GM19099 (cell line): ENCODE measurements at regions not wholly inside any gene's neighbourhood (a gene's known extent, or its start where the extent isn't known, plus 50 kb on each side); places are given as distances from the start of the nearest gene placed in this dataset.

Source experiments
- POLR2A ChIP-seq: IDR thresholded peaks from 3 replicates; pipeline ENCODE4 v1.6.1; 2011; ENCODE audit warnings: low read depth; ENCODE audit not compliant: insufficient read length; ENCODE audit errors: extremely low read depth

- TF ChIP-seq POLR2A, result no peak
These were observed 96.3 kb upstream of the NAV3 start for GRCh38 chr12:77734214-77734883.

DNA sequence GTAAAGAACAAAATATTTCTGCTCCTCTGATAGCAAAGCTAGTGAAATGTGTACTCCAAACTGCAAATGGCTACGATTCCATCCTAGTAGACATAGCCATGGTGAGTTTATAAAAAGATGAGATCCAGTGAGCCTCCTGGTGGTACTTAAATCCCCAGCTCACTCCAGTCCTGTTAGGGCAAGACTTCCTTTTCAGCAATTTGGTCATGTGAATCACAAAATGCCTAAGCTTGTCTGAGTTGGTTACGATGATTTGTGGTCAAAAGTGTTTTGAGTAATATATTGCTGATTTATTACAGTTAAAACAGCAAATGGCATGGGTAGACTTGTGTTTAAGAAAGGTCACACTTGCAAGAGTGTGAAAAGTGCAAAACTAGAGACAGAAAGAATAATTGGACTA lies 102.7 kb upstream of the NAV3 start:
- no peak for TF ChIP-seq POLR2A

- TF ChIP-seq POLR2A, result no peak
These were observed 103.2 kb upstream of the NAV3 start for GRCh38 chr12:77727442-77728001.

DNA sequence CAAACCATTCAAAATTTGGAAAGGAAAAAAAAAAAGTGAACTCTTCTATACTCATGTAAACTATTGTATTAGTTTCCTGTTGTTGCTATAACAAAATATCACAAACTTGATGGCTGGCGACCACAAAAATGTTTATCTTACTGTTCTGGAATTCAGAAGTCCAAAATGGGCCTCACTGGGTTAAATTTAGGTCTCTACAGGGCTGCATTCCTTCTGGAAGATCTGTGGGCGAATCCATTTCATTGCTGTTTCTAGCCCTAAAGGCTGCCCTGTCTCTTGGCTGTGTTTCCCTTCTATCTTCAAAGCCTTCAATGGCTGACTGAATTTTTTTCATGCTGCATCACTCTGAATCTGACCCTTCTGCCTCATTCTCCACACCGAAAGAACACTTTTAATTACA lies 105.1 kb upstream of the NAV3 start:
- TF ChIP-seq POLR2A, result no peak

DNA sequence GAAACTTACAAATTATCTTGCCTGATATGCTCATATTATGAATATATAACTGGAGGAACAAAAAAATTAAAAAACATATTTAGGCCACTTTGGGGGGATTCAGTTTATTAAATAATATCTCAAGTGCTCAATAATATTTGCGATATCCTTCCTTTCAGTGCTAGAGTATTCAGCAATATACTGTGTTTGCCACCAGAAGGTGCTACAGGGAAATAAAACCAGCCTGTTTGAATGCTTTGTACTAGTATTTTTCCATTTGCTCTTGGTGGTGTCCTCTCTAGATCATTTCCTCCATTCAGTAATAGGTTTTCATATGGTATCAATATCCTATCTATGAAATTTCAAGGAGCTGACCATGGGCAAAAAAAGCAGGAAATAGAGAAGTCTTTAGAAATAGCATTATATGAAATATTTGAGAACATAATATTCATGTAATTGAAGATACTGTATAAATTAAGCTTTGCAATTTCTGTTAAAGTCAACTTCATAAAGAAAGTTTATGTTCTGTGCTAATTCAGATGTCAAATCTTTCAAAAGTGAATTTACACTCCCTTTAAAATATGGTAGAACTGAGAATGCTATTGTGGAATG lies 106.2 kb upstream of the NAV3 start:
- no peak for TF ChIP-seq POLR2A

DNA sequence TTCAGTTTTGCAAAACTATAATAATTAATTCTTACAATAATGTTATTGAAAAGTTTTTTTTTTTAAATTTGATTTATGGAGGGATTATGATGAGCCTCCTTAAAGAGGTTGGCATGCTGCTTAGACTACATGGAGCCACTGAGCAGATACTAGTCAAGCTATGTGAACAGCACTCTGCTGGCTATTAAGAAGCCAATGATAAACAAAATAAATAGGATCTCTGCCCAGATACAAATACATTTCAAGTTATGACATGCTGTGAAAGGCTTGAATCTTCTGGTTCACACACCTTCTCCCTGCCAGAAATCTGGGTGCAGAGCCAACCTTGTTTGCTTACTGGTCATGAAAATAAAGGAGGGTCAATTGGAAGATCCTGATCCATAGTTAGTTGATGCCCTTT lies 107.4 kb upstream of the NAV3 start:
- no peak for TF ChIP-seq POLR2A

GRCh38 chr12:77722536-77722935 lies 108.2 kb upstream of the NAV3 start:
- no peak for TF ChIP-seq POLR2A

DNA sequence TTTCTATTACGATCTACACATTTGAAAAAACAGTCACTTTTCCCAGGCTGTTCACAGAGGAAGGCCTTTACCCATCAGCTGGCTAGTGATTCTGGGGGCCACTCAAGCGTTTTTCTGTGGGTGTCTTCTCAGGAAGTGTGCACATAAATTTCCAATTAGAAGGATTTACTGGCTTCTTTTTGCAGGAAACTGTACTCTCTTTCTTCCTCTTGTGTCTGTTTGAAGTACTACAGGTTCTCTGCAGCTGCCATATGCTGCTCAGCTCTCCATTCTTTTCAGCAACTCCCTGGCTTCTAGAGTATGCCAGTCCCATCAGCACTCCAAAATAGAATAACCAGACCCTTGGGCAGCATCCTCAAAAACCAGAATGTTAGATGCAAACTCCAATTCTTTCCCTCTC lies 110.4 kb upstream of the NAV3 start:
- TF ChIP-seq POLR2A, result no peak

GRCh38 chr12:77710209-77710608 lies 120.5 kb upstream of the NAV3 start:
- no peak for TF ChIP-seq POLR2A

- TF ChIP-seq POLR2A, result no peak
These were observed 133.6 kb upstream of the NAV3 start for GRCh38 chr12:77697126-77697525.

DNA sequence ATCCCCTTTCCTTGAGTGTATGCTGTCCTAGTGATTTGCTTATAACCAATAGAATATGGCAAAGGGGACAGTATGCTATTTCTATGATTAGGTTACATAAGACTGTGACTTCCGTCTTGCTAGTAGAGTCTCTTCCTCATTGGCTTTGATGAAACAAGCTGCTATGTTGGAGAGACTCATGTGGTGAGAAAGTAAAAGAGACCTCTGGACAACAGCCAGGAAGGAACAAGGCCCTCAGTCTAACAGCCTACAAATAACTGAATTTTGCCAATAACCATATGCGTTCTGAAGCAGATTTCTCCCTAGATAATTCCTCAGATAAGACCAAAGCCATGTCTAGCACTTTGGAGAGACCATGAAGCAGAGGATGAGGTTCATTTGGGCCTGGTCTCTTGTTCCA lies 134.5 kb upstream of the NAV3 start:
- no peak for TF ChIP-seq POLR2A

- TF ChIP-seq POLR2A, result no peak
These were observed 141.1 kb upstream of the NAV3 start for GRCh38 chr12:77689510-77690086.

GRCh38 chr12:77687321-77687720 lies 143.4 kb upstream of the NAV3 start:
- no peak for TF ChIP-seq POLR2A

DNA sequence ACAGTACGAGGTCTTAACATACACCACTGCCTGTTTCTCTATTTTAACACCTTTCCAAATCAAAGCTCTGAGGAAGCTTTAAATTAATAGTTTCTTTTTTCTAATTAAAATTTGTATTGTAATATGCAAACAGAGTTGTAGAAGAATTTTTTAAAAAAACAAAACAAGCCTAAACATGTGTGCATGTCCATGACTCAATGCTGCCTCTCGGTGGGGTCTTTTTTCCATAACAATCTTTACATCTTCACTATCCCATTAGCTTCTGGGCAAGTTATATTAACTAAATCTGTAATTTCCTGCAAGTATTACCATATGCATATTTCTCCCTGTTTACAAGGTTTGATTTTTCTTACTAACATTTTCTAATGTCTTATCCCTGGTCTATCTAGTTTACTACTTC lies 143.9 kb upstream of the NAV3 start:
- no peak for TF ChIP-seq POLR2A

DNA sequence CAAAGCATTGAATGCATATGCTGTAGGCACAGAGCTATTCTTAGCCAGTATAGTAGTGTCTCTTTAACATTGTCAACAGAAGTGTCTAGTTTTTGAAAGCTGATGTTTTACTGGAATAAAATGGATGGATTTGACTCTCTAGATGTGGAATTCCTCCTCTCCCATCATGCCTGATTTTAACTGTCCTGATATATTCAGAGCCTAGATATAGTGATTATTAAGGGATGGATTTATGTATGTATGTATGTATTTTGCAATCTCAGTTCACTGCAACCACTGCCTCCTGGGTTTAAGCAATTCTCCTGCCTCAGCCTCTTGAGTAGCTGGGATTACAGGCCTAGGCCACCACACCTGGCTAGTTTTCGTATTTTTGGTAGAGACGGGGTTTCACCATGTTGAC lies 144.8 kb upstream of the NAV3 start:
- TF ChIP-seq POLR2A, result no peak

- TF ChIP-seq POLR2A, result no peak
These were observed 145.6 kb upstream of the NAV3 start for GRCh38 chr12:77685112-77685511.

DNA sequence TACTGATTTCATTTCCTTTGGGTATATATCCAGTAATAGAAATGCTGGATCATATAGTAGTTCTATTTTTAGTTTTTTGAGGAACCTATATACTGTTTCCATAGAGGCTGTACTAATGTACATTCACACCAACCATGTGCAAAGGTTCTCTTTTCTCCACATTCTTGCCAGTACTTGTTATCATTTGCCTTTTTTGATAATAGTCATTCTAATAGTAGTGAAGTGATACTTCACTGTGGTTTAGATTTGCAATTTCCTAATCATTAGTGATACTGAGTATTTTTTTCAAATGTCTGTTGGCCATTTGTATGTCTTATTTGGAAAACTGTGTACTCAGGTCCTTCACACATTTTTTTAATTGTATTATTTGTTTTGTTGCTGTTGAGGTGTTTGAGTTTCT lies 148.2 kb upstream of the NAV3 start:
- no peak for TF ChIP-seq POLR2A

GRCh38 chr12:77681726-77682125 lies 149.0 kb upstream of the NAV3 start:
- TF ChIP-seq POLR2A, result no peak
